ENCODE measurements at regions not wholly inside any gene's neighbourhood (a gene's known extent, or its start where the extent isn't known, plus 50 kb on each side); places are given as distances from the start of the nearest gene placed in this dataset.

GRCh38 chr9:32837551-32838058 lies 54.3 kb downstream of the TMEM215 start:
- no peak for TF ChIP-seq CTCF (IDR thresholded peaks at IDR 0.05; ENCODE audit: control insufficient read depth, extremely low read depth, insufficient read depth)
- no peak overlapping the region for H3K4me3 ChIP-seq (ENCODE audit: low read depth, low read length)
- DNase-seq (ENCODE audit: low read depth), result no peak

GRCh38 chr9:32839013-32839885 lies 55.9 kb downstream of the TMEM215 start:
- no peak for DNase-seq (ENCODE audit: low read depth)
- no peak for TF ChIP-seq CTCF (IDR thresholded peaks at IDR 0.05; ENCODE audit: control insufficient read depth, extremely low read depth, insufficient read depth)
- no peak overlapping the region for H3K4me3 ChIP-seq (ENCODE audit: low read depth, low read length)

- H3K4me3 ChIP-seq (ENCODE audit: low read depth, low read length), result no peak overlapping the region
- no peak for TF ChIP-seq CTCF (IDR thresholded peaks at IDR 0.05; ENCODE audit: control insufficient read depth, extremely low read depth, insufficient read depth)
- DNase-seq (ENCODE audit: low read depth), result no peak
Observed at GRCh38 chr9:32841314-32841713, 58.0 kb downstream of the TMEM215 start.

GRCh38 chr9:32843295-32843694 lies 60.0 kb downstream of the TMEM215 start:
- no peak overlapping the region for H3K4me3 ChIP-seq (ENCODE audit: low read depth, low read length)
- no peak for TF ChIP-seq CTCF (IDR thresholded peaks at IDR 0.05; ENCODE audit: control insufficient read depth, extremely low read depth, insufficient read depth)
- no peak for DNase-seq (ENCODE audit: low read depth)

GRCh38 chr9:32844259-32844658 lies 60.9 kb downstream of the TMEM215 start:
- H3K4me3 ChIP-seq (ENCODE audit: low read depth, low read length), result no peak overlapping the region
- TF ChIP-seq CTCF (IDR thresholded peaks at IDR 0.05; ENCODE audit: control insufficient read depth, extremely low read depth, insufficient read depth), result no peak
- no peak for DNase-seq (ENCODE audit: low read depth)

GRCh38 chr9:32854271-32854670 lies 70.9 kb downstream of the TMEM215 start:
- no peak for DNase-seq (ENCODE audit: low read depth)
- H3K4me3 ChIP-seq (ENCODE audit: low read depth, low read length), result no peak overlapping the region
- no peak for TF ChIP-seq CTCF (IDR thresholded peaks at IDR 0.05; ENCODE audit: control insufficient read depth, extremely low read depth, insufficient read depth)

All from LNCaP clone FGC (cell line).